HEK293 (cell line): ENCODE measurements at regions not wholly inside any gene's neighbourhood (a gene's known extent, or its start where the extent isn't known, plus 50 kb on each side); places are given as distances from the start of the nearest gene placed in this dataset.

Source experiments
- CTCF ChIA-PET: fragments of 350-600 bp; formaldehyde crosslinking; extraction: SDS; loops from one replicate; lab custom pipeline; 2021; ENCODE audit warnings: antibody characterized with exemption; lab: Yijun Ruan, JAX
- POLR2A ChIA-PET: fragments of 300-600 bp; formaldehyde crosslinking; extraction: SDS; loops from one replicate; lab custom pipeline; 2020; ENCODE audit warnings: antibody characterized with exemption, inconsistent platforms; lab: Yijun Ruan, JAX
- H3K27ac ChIP-seq: fragments of 200-500 bp; sonication (Bioruptor generic); 2 replicates; pipeline ENCODE4 v1.5.1; 2014; ENCODE audit warnings: low read depth, low read length, control low read depth, inconsistent platforms; ENCODE audit errors: extremely low read depth
- H3K36me3 ChIP-seq, 2 experiments: fragments of 200-500 bp in 1 of 2; sonication (Bioruptor generic) in 1 of 2; 1 replicate in 1 of 2; 2 replicates in 1 of 2; pipeline ENCODE4 v1.5.1; 2014 to 2017; ENCODE audit warnings: inconsistent platforms in 2 of 2, low read length in 2 of 2; ENCODE audit not compliant: control insufficient read depth in 2 of 2, insufficient read depth in 1 of 2
- H3K4me1 ChIP-seq: fragments of 200-500 bp; sonication (Bioruptor generic); 2 replicates; pipeline ENCODE4 v1.5.1; 2014; ENCODE audit warnings: mild to moderate bottlenecking, low read length, inconsistent platforms; ENCODE audit not compliant: control insufficient read depth, insufficient read depth
- H3K4me3 ChIP-seq: 2 replicates; pipeline ENCODE4 v1.5.1; 2011; ENCODE audit warnings: low read depth, mild to moderate bottlenecking, control low read depth, low read length, moderate library complexity
- H3K9me3 ChIP-seq: fragments of 200-500 bp; sonication (Bioruptor generic); 2 replicates; pipeline ENCODE4 v1.5.1; 2014; ENCODE audit warnings: low read depth, low read length, inconsistent platforms; ENCODE audit not compliant: control insufficient read depth, insufficient read depth
- GLI2 ChIP-seq: fragments of 450-650 bp; formaldehyde crosslinking; IDR thresholded peaks from 2 replicates; pipeline ENCODE4; 2017; ENCODE audit warnings: missing biosample characterization, missing genetic modification characterization, low read depth, borderline replicate concordance
- IKZF3 ChIP-seq: fragments of 450-650 bp; IDR thresholded peaks from 2 replicates; pipeline ENCODE4 v1.5.0; 2018; ENCODE audit warnings: missing biosample characterization, mild to moderate bottlenecking, missing genetic modification characterization, moderate library complexity
- MZF1 ChIP-seq: fragments of 450-650 bp; formaldehyde crosslinking; IDR thresholded peaks from 2 replicates; pipeline ENCODE4 v1.5.1; 2017; ENCODE audit warnings: missing biosample characterization, missing genetic modification characterization, borderline replicate concordance
- SCRT1 ChIP-seq: fragments of 450-650 bp; formaldehyde crosslinking; IDR thresholded peaks from 2 replicates; pipeline ENCODE4 v1.5.1; 2016; ENCODE audit warnings: missing biosample characterization, missing genetic modification characterization, borderline replicate concordance
- SCRT2 ChIP-seq: fragments of 450-650 bp; formaldehyde crosslinking; IDR thresholded peaks from 2 replicates; pipeline ENCODE4 v1.5.1; 2016; ENCODE audit warnings: missing biosample characterization, missing genetic modification characterization
- SETDB1 ChIP-seq: IDR thresholded peaks from one replicate; pipeline ENCODE4 v1.6.1; 2017; ENCODE audit warnings: mild to moderate bottlenecking, low read length, moderate library complexity, mixed read lengths; ENCODE audit not compliant: insufficient read length
- SP2 ChIP-seq: fragments of 450-650 bp; formaldehyde crosslinking; IDR thresholded peaks from 2 replicates; pipeline ENCODE4 v1.5.1; 2016; ENCODE audit warnings: missing biosample characterization, missing genetic modification characterization
- SP7 ChIP-seq: fragments of 450-650 bp; formaldehyde crosslinking; IDR thresholded peaks from 2 replicates; pipeline ENCODE4 v1.5.1; 2016; ENCODE audit warnings: missing biosample characterization, missing genetic modification characterization
- ZFHX2 ChIP-seq: fragments of 450-650 bp; formaldehyde crosslinking; conservative IDR thresholded peaks from 2 replicates; pipeline ENCODE4 v1.5.1; 2016; ENCODE audit warnings: missing biosample characterization, missing genetic modification characterization
- ZFP3 ChIP-seq: fragments of 450-650 bp; formaldehyde crosslinking; IDR thresholded peaks from 2 replicates; pipeline ENCODE4 v1.5.1; 2016; ENCODE audit warnings: low read depth, missing biosample characterization, missing genetic modification characterization
- ZNF114 ChIP-seq: fragments of 450-650 bp; formaldehyde crosslinking; IDR thresholded peaks from 2 replicates; pipeline ENCODE4 v1.5.0; 2017; ENCODE audit warnings: missing biosample characterization, missing genetic modification characterization
- ZNF19 ChIP-seq: fragments of 450-650 bp; formaldehyde crosslinking; IDR thresholded peaks from 2 replicates; pipeline ENCODE4; 2016; ENCODE audit warnings: missing biosample characterization, missing genetic modification characterization, low read depth
- ZNF239 ChIP-seq: fragments of 450-650 bp; formaldehyde crosslinking; IDR thresholded peaks from 2 replicates; pipeline ENCODE4 v1.5.1; 2016; ENCODE audit warnings: missing biosample characterization, missing genetic modification characterization
- ZNF24 ChIP-seq: fragments of 450-650 bp; formaldehyde crosslinking; IDR thresholded peaks from 2 replicates; pipeline ENCODE4 v1.5.1; 2016; ENCODE audit warnings: missing biosample characterization, missing genetic modification characterization
- ZNF664 ChIP-seq: fragments of 450-650 bp; formaldehyde crosslinking; IDR thresholded peaks from 2 replicates; pipeline ENCODE4 v1.5.1; 2016; ENCODE audit warnings: missing biosample characterization, missing genetic modification characterization
- ZNF768 ChIP-seq: fragments of 450-650 bp; formaldehyde crosslinking; IDR thresholded peaks from 2 replicates; pipeline ENCODE4 v1.5.1; 2018; ENCODE audit warnings: missing biosample characterization, mild to moderate bottlenecking, missing genetic modification characterization
- ZNF776 ChIP-seq: fragments of 450-650 bp; formaldehyde crosslinking; IDR thresholded peaks from 2 replicates; pipeline ENCODE4 v1.5.0; 2017; ENCODE audit warnings: missing biosample characterization, missing genetic modification characterization, borderline replicate concordance
- ZNF837 ChIP-seq: fragments of 450-650 bp; formaldehyde crosslinking; IDR thresholded peaks from 2 replicates; pipeline ENCODE4 v1.5.1; 2016; ENCODE audit warnings: missing biosample characterization, missing genetic modification characterization
- ZNF843 ChIP-seq: fragments of 450-650 bp; formaldehyde crosslinking; IDR thresholded peaks from 2 replicates; pipeline ENCODE4 v1.5.1; 2016; ENCODE audit warnings: missing biosample characterization, missing genetic modification characterization
- TF ChIP-seq, protein P1 (sequence below): fragments of 450-650 bp; formaldehyde crosslinking; IDR thresholded peaks from 2 replicates; pipeline ENCODE4 v1.5.1; 2016; ENCODE audit warnings: missing biosample characterization, missing genetic modification characterization
- TF ChIP-seq, protein P2 (sequence below): fragments of 450-650 bp; formaldehyde crosslinking; conservative IDR thresholded peaks from 2 replicates; pipeline ENCODE4 v1.5.1; 2016; ENCODE audit warnings: low read depth, missing biosample characterization, missing genetic modification characterization
- TF ChIP-seq, protein P3 (sequence below): fragments of 450-650 bp; formaldehyde crosslinking; IDR thresholded peaks from 2 replicates; pipeline ENCODE4 v1.5.1; 2016; ENCODE audit warnings: missing biosample characterization, missing genetic modification characterization
- TF ChIP-seq, protein P4 (sequence below): fragments of 450-650 bp; formaldehyde crosslinking; IDR thresholded peaks from 2 replicates; pipeline ENCODE4 v1.5.1; 2016; ENCODE audit warnings: missing biosample characterization, missing genetic modification characterization, borderline replicate concordance
- TF ChIP-seq, protein P5 (sequence below): fragments of 450-650 bp; formaldehyde crosslinking; IDR thresholded peaks from 2 replicates; pipeline ENCODE4 v1.5.1; 2017; ENCODE audit warnings: missing biosample characterization, missing genetic modification characterization

DNA sequence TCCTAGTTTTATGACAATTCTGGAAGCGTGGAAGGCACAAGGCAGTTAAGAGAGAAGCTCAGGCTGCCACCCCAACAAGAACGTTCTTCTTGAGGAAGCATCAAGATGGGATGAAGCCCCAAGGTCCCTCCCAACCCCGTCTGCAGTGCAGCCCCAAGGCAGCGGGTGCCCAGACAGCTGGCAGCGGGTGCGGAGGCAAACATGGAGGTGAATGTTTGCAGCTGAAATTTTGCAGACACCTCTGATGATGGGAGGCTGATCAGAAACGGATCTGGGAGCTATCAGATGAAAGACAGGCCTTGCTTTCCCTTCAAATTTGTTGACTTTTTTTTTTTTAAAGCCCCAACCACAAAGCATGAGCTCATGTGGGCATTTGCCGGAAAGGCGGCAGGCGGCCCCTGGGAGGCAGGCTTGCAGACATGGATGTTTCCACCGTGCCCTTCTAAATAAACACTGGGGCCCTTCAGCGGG, 230.7 kb upstream of the RTL1 start:
- CTCF ChIA-PET: no interaction called here
- H3K4me1 ChIP-seq: no peaks in the 10 kb centered on the region
- POLR2A ChIA-PET: no interaction called here

DNA sequence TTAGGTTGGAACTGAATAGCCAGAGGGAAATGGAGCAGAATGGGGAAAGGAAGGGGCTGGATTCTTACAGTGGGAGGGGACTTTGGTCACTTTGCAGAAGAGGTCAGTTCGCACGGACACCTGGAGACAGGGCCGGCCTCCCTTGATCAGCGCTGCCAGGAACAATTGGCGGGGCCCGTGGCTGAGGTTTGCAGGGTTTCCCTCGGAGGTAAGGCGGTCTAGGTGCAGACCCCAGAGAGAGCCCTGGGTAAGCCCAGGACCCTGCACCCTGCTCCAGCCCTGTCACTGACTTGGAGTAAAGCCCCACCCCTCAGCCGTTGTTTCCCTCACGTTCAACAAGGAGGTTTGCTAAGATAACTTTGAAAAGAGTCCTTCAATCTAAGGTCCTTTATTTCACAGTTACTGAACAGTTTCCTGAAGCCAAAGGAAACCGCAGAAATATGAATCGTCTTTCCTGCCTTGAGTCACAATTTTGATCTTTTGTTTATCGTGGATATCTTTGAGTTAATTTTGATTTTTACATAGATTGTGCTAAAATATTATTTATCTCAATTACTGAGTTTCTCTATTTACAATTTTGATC, 231.4 kb upstream of the RTL1 start:
- ChIA-PET POLR2A (no interaction called here), CTCF (no interaction called here)
- Histone ChIP-seq H3K27ac (no peak overlapping the region), H3K4me1 (no peaks in the 10 kb centered on the region), H3K9me3 (no peaks in the 10 kb centered on the region), H3K4me3 (no peak overlapping the region), H3K36me3 (no peaks in the 10 kb centered on the region)
- TF ChIP-seq ZNF776 (tag by site-specific recombination): no peak
- no peak for TF ChIP-seq SP2 (tag by site-specific recombination)
- TF ChIP-seq, protein P1, sequence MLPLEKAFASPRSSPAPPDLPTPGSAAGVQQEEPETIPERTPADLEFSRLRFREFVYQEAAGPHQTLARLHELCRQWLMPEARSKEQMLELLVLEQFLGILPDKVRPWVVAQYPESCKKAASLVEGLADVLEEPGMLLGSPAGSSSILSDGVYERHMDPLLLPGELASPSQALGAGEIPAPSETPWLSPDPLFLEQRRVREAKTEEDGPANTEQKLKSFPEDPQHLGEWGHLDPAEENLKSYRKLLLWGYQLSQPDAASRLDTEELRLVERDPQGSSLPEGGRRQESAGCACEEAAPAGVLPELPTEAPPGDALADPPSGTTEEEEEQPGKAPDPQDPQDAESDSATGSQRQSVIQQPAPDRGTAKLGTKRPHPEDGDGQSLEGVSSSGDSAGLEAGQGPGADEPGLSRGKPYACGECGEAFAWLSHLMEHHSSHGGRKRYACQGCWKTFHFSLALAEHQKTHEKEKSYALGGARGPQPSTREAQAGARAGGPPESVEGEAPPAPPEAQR (tag by site-specific recombination): no peak
- TF ChIP-seq IKZF3 (tag by site-specific recombination): no peak
- TF ChIP-seq SCRT1 (tag by site-specific recombination): no peak
- TF ChIP-seq ZNF768 (tag by site-specific recombination): no peak
- no peak for TF ChIP-seq ZNF837 (tag by site-specific recombination)
- TF ChIP-seq, protein P2, sequence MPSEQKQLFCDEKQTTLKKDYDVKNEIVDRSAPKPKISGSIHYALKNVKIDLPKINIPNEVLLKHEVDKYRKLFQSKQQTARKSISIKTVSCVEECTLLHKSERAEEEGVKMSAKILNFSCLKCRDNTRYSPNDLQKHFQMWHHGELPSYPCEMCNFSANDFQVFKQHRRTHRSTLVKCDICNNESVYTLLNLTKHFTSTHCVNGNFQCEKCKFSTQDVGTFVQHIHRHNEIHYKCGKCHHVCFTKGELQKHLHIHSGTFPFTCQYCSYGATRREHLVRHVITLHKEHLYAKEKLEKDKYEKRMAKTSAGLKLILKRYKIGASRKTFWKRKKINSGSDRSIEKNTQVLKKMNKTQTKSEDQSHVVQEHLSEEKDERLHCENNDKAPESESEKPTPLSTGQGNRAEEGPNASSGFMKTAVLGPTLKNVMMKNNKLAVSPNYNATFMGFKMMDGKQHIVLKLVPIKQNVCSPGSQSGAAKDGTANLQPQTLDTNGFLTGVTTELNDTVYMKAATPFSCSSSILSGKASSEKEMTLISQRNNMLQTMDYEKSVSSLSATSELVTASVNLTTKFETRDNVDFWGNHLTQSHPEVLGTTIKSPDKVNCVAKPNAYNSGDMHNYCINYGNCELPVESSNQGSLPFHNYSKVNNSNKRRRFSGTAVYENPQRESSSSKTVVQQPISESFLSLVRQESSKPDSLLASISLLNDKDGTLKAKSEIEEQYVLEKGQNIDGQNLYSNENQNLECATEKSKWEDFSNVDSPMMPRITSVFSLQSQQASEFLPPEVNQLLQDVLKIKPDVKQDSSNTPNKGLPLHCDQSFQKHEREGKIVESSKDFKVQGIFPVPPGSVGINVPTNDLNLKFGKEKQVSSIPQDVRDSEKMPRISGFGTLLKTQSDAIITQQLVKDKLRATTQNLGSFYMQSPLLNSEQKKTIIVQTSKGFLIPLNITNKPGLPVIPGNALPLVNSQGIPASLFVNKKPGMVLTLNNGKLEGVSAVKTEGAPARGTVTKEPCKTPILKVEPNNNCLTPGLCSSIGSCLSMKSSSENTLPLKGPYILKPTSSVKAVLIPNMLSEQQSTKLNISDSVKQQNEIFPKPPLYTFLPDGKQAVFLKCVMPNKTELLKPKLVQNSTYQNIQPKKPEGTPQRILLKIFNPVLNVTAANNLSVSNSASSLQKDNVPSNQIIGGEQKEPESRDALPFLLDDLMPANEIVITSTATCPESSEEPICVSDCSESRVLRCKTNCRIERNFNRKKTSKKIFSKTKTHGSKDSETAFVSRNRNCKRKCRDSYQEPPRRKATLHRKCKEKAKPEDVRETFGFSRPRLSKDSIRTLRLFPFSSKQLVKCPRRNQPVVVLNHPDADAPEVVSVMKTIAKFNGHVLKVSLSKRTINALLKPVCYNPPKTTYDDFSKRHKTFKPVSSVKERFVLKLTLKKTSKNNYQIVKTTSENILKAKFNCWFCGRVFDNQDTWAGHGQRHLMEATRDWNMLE (tag by site-specific recombination): no peak
- TF ChIP-seq GLI2 (tag by site-specific recombination): no peak
- no peak for TF ChIP-seq SETDB1
- no peak for TF ChIP-seq ZNF239 (tag by site-specific recombination)
- no peak for TF ChIP-seq ZFHX2 (tag by site-specific recombination)
- TF ChIP-seq MZF1 (tag by site-specific recombination): no peak

More for the DNA sequence above, 230.7 kb upstream of the RTL1 start:
- TF ChIP-seq, protein P3, sequence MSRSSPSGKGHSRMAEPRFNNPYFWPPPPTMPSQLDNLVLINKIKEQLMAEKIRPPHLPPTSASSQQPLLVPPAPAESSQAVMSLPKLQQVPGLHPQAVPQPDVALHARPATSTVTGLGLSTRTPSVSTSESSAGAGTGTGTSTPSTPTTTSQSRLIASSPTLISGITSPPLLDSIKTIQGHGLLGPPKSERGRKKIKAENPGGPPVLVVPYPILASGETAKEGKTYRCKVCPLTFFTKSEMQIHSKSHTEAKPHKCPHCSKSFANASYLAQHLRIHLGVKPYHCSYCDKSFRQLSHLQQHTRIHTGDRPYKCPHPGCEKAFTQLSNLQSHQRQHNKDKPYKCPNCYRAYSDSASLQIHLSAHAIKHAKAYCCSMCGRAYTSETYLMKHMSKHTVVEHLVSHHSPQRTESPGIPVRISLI (tag by site-specific recombination): no peak
- TF ChIP-seq, protein P1 (tag by site-specific recombination): no peak
- TF ChIP-seq ZNF768 (tag by site-specific recombination) (no peak), ZNF114 (tag by site-specific recombination) (no peak), ZNF664 (no peak), SCRT2 (tag by site-specific recombination) (no peak), ZNF24 (tag by site-specific recombination) (no peak), ZNF843 (tag by site-specific recombination) (no peak), ZFP3 (no peak), SP7 (no peak), ZNF19 (no peak)
- TF ChIP-seq, protein P4, sequence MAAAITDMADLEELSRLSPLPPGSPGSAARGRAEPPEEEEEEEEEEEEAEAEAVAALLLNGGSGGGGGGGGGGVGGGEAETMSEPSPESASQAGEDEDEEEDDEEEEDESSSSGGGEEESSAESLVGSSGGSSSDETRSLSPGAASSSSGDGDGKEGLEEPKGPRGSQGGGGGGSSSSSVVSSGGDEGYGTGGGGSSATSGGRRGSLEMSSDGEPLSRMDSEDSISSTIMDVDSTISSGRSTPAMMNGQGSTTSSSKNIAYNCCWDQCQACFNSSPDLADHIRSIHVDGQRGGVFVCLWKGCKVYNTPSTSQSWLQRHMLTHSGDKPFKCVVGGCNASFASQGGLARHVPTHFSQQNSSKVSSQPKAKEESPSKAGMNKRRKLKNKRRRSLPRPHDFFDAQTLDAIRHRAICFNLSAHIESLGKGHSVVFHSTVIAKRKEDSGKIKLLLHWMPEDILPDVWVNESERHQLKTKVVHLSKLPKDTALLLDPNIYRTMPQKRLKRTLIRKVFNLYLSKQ: no peak
- TF ChIP-seq, protein P5, sequence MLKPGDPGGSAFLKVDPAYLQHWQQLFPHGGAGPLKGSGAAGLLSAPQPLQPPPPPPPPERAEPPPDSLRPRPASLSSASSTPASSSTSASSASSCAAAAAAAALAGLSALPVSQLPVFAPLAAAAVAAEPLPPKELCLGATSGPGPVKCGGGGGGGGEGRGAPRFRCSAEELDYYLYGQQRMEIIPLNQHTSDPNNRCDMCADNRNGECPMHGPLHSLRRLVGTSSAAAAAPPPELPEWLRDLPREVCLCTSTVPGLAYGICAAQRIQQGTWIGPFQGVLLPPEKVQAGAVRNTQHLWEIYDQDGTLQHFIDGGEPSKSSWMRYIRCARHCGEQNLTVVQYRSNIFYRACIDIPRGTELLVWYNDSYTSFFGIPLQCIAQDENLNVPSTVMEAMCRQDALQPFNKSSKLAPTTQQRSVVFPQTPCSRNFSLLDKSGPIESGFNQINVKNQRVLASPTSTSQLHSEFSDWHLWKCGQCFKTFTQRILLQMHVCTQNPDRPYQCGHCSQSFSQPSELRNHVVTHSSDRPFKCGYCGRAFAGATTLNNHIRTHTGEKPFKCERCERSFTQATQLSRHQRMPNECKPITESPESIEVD (tag by site-specific recombination): no peak
- H3K36me3 ChIP-seq: no peaks in the 10 kb centered on the region
- no peak overlapping the region for H3K4me3 ChIP-seq
- H3K9me3 ChIP-seq: no peaks in the 10 kb centered on the region
- H3K27ac ChIP-seq: no peak overlapping the region
